A549 (cell line): ENCODE measurements at regions not wholly inside any gene's neighbourhood (a gene's known extent, or its start where the extent isn't known, plus 50 kb on each side); places are given as distances from the start of the nearest gene placed in this dataset.

Experiments used
- BHLHE40 ChIP-seq: IDR thresholded peaks from 2 replicates; pipeline ENCODE4 v1.6.1; 2012; ENCODE audit warnings: low read depth, low read length, inconsistent platforms
- CBX2 ChIP-seq: fragments of 200-600 bp; sonication (generic); IDR thresholded peaks from 2 replicates; pipeline ENCODE4 v1.6.1; 2016; ENCODE audit warnings: low read depth, mild to moderate bottlenecking, borderline replicate concordance
- CEBPB ChIP-seq, 2 experiments: fragments of >200 bp in 1 of 2; sonication (Bioruptor Twin) in 1 of 2; formaldehyde crosslinking in 1 of 2; IDR thresholded peaks; 2 replicates each; pipeline ENCODE4 v1.6.1; 2012 to 2016
- CHD2 ChIP-seq: fragments of 150-350 bp; IDR thresholded peaks from 2 replicates; pipeline ENCODE4 v1.6.1; 2014; ENCODE audit warnings: low read length; ENCODE audit not compliant: partially characterized antibody
- GATA3 ChIP-seq: IDR thresholded peaks from 2 replicates; pipeline ENCODE4 v1.6.1; 2012; ENCODE audit warnings: borderline replicate concordance
- POLR2A ChIP-seq: IDR thresholded peaks from 2 replicates; pipeline ENCODE4 v1.6.1; 2012; ENCODE audit warnings: mild to moderate bottlenecking, low read length
- RNF2 ChIP-seq: fragments of 200-600 bp; sonication (generic); IDR thresholded peaks from 2 replicates; pipeline ENCODE4 v1.6.1; 2016; ENCODE audit warnings: low read depth, mild to moderate bottlenecking, antibody characterized with exemption, moderate library complexity, borderline replicate concordance
- TF ChIP-seq, protein P1 (sequence below): fragments of >200 bp; sonication (Bioruptor Twin); formaldehyde crosslinking; IDR thresholded peaks from 3 replicates; pipeline ENCODE4 v1.5.1; 2016
- TF ChIP-seq, protein P2 (sequence below): IDR thresholded peaks from 2 replicates; pipeline ENCODE4 v1.6.1; 2012

- TF ChIP-seq RNF2 (no peak), CHD2 (no peak), CEBPB (IDR thresholded peaks at IDR 0.05) (no peak), POLR2A (no peak), BHLHE40 (no peak), CBX2 (no peak), GATA3 (no peak)
- TF ChIP-seq, protein P1, sequence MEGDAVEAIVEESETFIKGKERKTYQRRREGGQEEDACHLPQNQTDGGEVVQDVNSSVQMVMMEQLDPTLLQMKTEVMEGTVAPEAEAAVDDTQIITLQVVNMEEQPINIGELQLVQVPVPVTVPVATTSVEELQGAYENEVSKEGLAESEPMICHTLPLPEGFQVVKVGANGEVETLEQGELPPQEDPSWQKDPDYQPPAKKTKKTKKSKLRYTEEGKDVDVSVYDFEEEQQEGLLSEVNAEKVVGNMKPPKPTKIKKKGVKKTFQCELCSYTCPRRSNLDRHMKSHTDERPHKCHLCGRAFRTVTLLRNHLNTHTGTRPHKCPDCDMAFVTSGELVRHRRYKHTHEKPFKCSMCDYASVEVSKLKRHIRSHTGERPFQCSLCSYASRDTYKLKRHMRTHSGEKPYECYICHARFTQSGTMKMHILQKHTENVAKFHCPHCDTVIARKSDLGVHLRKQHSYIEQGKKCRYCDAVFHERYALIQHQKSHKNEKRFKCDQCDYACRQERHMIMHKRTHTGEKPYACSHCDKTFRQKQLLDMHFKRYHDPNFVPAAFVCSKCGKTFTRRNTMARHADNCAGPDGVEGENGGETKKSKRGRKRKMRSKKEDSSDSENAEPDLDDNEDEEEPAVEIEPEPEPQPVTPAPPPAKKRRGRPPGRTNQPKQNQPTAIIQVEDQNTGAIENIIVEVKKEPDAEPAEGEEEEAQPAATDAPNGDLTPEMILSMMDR: no peak
- TF ChIP-seq, protein P2, sequence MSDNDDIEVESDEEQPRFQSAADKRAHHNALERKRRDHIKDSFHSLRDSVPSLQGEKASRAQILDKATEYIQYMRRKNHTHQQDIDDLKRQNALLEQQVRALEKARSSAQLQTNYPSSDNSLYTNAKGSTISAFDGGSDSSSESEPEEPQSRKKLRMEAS: no peak
These were observed 56.1 kb upstream of the VSTM5 start for GRCh38 chr11:93906486-93906885.
